ENCODE measurements at regions not wholly inside any gene's neighbourhood (a gene's known extent, or its start where the extent isn't known, plus 50 kb on each side); places are given as distances from the start of the nearest gene placed in this dataset.

- no peaks in the 10 kb centered on the region for H4K20me1 ChIP-seq (ENCODE audit: control insufficient read depth, extremely low read depth, insufficient read depth, low read length)
- TF ChIP-seq EZH2 (IDR thresholded peaks at IDR 0.05; ENCODE audit: low read length, missing control alignments) (no peak), CTCF (conservative IDR thresholded peaks at IDR 0.05 in 1 of 2, IDR thresholded peaks at IDR 0.05 in 1 of 2; ENCODE audit: low read depth in 1 of 2, low read length in 2 of 2) (no peak)
- no peaks in the 10 kb centered on the region for H3K79me2 ChIP-seq (ENCODE audit: control insufficient read depth, insufficient read depth, low read length)
- no peaks in the 10 kb centered on the region for H3K36me3 ChIP-seq (ENCODE audit: control insufficient read depth, insufficient read depth, low read length)
- H3K9ac ChIP-seq (ENCODE audit: insufficient read depth, low read length), result no peak overlapping the region
- H3K27ac ChIP-seq (ENCODE audit: insufficient read depth, low read length), result no peak overlapping the region
- no peaks in the 10 kb centered on the region for H3K27me3 ChIP-seq (ENCODE audit: control insufficient read depth, insufficient read depth, low read length)
- DNase-seq (ENCODE audit: low read depth in 2 of 2), result no peak
- no peak overlapping the region for H3K4me3 ChIP-seq (replicated peaks in 1 of 4; ENCODE audit: control extremely low read depth in 1 of 4, insufficient read depth in 1 of 4, low read depth in 3 of 4, low read length in 4 of 4)
- no peaks in the 10 kb centered on the region for H3K9me3 ChIP-seq (ENCODE audit: control insufficient read depth, insufficient read depth, low read depth, low read length)
- H3K4me2 ChIP-seq (ENCODE audit: extremely low read depth, insufficient read depth, low read length), result no peak overlapping the region
- H3K4me1 ChIP-seq (ENCODE audit: control insufficient read depth, extremely low read depth, insufficient read depth, low read length), result no peaks in the 10 kb centered on the region
- no peak overlapping the region for H2AFZ ChIP-seq (ENCODE audit: low read length)
These were observed 147.6 kb downstream of the KCTD12 start for GRCh38 chr13:76738616-76739015.

DNA sequence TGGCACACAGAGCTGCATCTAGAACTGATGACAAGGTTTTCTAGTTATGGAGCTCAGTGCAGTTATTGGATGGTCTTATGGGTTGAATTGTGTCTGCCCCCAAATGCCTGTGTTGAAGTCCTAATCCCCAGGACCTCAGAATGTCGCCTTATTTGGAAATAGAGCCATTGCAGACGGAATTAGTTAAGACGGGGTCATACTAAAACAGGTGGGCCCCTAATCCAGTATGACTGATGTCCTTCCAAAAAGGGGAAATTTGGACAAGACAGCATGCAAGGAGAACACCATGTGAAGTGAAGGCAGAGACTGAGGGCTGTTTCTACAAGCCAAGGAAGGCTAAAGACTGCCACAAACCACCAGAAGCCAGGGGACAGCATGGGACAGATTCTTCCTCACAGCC lies 148.7 kb downstream of the KCTD12 start:
- H3K4me1 ChIP-seq (ENCODE audit: control insufficient read depth, extremely low read depth, insufficient read depth, low read length), result no peaks in the 10 kb centered on the region
- no peaks in the 10 kb centered on the region for H3K79me2 ChIP-seq (ENCODE audit: control insufficient read depth, insufficient read depth, low read length)
- H3K9ac ChIP-seq (ENCODE audit: insufficient read depth, low read length), result no peak overlapping the region
- no peak overlapping the region for H3K4me3 ChIP-seq (replicated peaks in 1 of 4; ENCODE audit: control extremely low read depth in 1 of 4, insufficient read depth in 1 of 4, low read depth in 3 of 4, low read length in 4 of 4)
- TF ChIP-seq CTCF (conservative IDR thresholded peaks at IDR 0.05 in 1 of 2, IDR thresholded peaks at IDR 0.05 in 1 of 2; ENCODE audit: low read depth in 1 of 2, low read length in 2 of 2) (no peak), EZH2 (IDR thresholded peaks at IDR 0.05; ENCODE audit: low read length, missing control alignments) (no peak)
- no peak overlapping the region for H3K27ac ChIP-seq (ENCODE audit: insufficient read depth, low read length)
- H2AFZ ChIP-seq (ENCODE audit: low read length), result no peak overlapping the region
- no peak for DNase-seq (ENCODE audit: low read depth in 2 of 2)
- H4K20me1 ChIP-seq (ENCODE audit: control insufficient read depth, extremely low read depth, insufficient read depth, low read length), result no peaks in the 10 kb centered on the region
- no peaks in the 10 kb centered on the region for H3K36me3 ChIP-seq (ENCODE audit: control insufficient read depth, insufficient read depth, low read length)
- H3K9me3 ChIP-seq (ENCODE audit: control insufficient read depth, insufficient read depth, low read depth, low read length), result no peaks in the 10 kb centered on the region
- H3K27me3 ChIP-seq (ENCODE audit: control insufficient read depth, insufficient read depth, low read length), result no peaks in the 10 kb centered on the region
- no peak overlapping the region for H3K4me2 ChIP-seq (ENCODE audit: extremely low read depth, insufficient read depth, low read length)

GRCh38 chr13:76735641-76736040 lies 150.6 kb downstream of the KCTD12 start:
- Histone ChIP-seq H3K36me3 (ENCODE audit: control insufficient read depth, insufficient read depth, low read length) (no peaks in the 10 kb centered on the region), H3K27ac (ENCODE audit: insufficient read depth, low read length) (no peak overlapping the region), H3K4me1 (ENCODE audit: control insufficient read depth, extremely low read depth, insufficient read depth, low read length) (no peaks in the 10 kb centered on the region), H3K79me2 (ENCODE audit: control insufficient read depth, insufficient read depth, low read length) (no peaks in the 10 kb centered on the region), H3K4me2 (ENCODE audit: extremely low read depth, insufficient read depth, low read length) (no peak overlapping the region), H3K27me3 (ENCODE audit: control insufficient read depth, insufficient read depth, low read length) (no peaks in the 10 kb centered on the region), H3K9ac (ENCODE audit: insufficient read depth, low read length) (no peak overlapping the region), H3K4me3 (replicated peaks in 1 of 4; ENCODE audit: control extremely low read depth in 1 of 4, insufficient read depth in 1 of 4, low read depth in 3 of 4, low read length in 4 of 4) (no peak overlapping the region), H3K9me3 (ENCODE audit: control insufficient read depth, insufficient read depth, low read depth, low read length) (no peaks in the 10 kb centered on the region), H4K20me1 (ENCODE audit: control insufficient read depth, extremely low read depth, insufficient read depth, low read length) (no peaks in the 10 kb centered on the region), H2AFZ (ENCODE audit: low read length) (no peak overlapping the region)
- DNase-seq (ENCODE audit: low read depth in 2 of 2), result no peak
- TF ChIP-seq CTCF (conservative IDR thresholded peaks at IDR 0.05 in 1 of 2, IDR thresholded peaks at IDR 0.05 in 1 of 2; ENCODE audit: low read depth in 1 of 2, low read length in 2 of 2), result no peak
- TF ChIP-seq EZH2 (IDR thresholded peaks at IDR 0.05; ENCODE audit: low read length, missing control alignments), result no peak

Data from fibroblast of lung (primary cell).